NCI-H82 treated with DMSO at 0.1 percent for 48 hours (cell line): ENCODE measurements at regions not wholly inside any gene's neighbourhood (a gene's known extent, or its start where the extent isn't known, plus 50 kb on each side); places are given as distances from the start of the nearest gene placed in this dataset.
A peak's percentile ranks its signal among the peaks of the same experiment; 100 is the strongest.

Experiments
- DNase-seq: peaks from one replicate; lab custom pipeline; 2025; ENCODE audit not compliant: unreplicated experiment; lab: John Stamatoyannopoulos, UW

GRCh38 chr6:167576828-167577503 is 249.7 kb upstream of the AFDN start:
- DNase-seq, result peak; percentile 43

- no peak for DNase-seq
Measured at GRCh38 chr6:167577891-167578361, 248.8 kb upstream of the AFDN start.

GRCh38 chr6:167578371-167578901 is 248.3 kb upstream of the AFDN start:
- DNase-seq, result no peak

- no peak for DNase-seq
Measured at GRCh38 chr6:167579806-167580618, 246.7 kb upstream of the AFDN start.

GRCh38 chr6:167580619-167580911 is 246.1 kb upstream of the AFDN start:
- no peak for DNase-seq

- DNase-seq, result no peak
Measured at GRCh38 chr6:167581637-167582036, 245.1 kb upstream of the AFDN start.

- DNase-seq, result no peak
Measured at GRCh38 chr6:167583412-167583811, 243.3 kb upstream of the AFDN start.

- no peak for DNase-seq
Measured at GRCh38 chr6:167588181-167588919, 238.4 kb upstream of the AFDN start.

GRCh38 chr6:167588920-167589614 is 237.6 kb upstream of the AFDN start:
- DNase-seq, result no peak

- no peak for DNase-seq
Measured at GRCh38 chr6:167589615-167589940, 237.1 kb upstream of the AFDN start.

- no peak for DNase-seq
Measured at GRCh38 chr6:167590193-167590592, 236.5 kb upstream of the AFDN start.
